ENCODE measurements at regions not wholly inside any gene's neighbourhood (a gene's known extent, or its start where the extent isn't known, plus 50 kb on each side); places are given as distances from the start of the nearest gene placed in this dataset.

DNA sequence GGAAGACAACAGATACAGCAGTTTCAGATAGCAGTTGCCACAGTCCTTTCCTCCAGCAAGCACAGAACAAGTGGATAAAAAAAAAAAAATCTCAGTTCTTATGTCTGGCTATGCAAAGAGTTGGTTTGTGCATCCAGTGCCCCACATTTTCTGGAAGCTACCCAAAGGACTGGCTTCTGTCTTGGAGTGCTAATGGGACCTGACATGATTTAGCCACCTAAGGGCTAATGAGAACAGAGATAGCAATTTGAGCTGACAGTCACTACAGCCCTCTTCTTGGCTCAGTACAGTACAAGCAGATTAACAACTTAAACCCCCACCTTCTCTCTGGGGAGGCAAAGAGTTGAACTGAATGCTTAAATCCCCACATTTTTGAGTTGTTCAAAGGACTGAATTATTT is 976.8 kb downstream of the TBC1D32 start:
- H3K27ac ChIP-seq (ENCODE audit: low read length): no peak overlapping the region
- no peaks in the 10 kb centered on the region for H3K4me1 ChIP-seq (ENCODE audit: control insufficient read depth, insufficient read depth, low read length)
- no peaks in the 10 kb centered on the region for H3K27me3 ChIP-seq (ENCODE audit: control insufficient read depth, insufficient read depth, low read length)
- no peak overlapping the region for H3K4me3 ChIP-seq (ENCODE audit: low read depth in 2 of 2, low read length in 2 of 2)
- TF ChIP-seq, protein P1, sequence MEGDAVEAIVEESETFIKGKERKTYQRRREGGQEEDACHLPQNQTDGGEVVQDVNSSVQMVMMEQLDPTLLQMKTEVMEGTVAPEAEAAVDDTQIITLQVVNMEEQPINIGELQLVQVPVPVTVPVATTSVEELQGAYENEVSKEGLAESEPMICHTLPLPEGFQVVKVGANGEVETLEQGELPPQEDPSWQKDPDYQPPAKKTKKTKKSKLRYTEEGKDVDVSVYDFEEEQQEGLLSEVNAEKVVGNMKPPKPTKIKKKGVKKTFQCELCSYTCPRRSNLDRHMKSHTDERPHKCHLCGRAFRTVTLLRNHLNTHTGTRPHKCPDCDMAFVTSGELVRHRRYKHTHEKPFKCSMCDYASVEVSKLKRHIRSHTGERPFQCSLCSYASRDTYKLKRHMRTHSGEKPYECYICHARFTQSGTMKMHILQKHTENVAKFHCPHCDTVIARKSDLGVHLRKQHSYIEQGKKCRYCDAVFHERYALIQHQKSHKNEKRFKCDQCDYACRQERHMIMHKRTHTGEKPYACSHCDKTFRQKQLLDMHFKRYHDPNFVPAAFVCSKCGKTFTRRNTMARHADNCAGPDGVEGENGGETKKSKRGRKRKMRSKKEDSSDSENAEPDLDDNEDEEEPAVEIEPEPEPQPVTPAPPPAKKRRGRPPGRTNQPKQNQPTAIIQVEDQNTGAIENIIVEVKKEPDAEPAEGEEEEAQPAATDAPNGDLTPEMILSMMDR (IDR thresholded peaks at IDR 0.05): no peak
- no peak for TF ChIP-seq SIN3A (IDR thresholded peaks at IDR 0.05; ENCODE audit: borderline replicate concordance, insufficient read depth, low read depth, low read length)
- no peak for TF ChIP-seq TCF7L2 (IDR thresholded peaks at IDR 0.05; ENCODE audit: low read depth, low read length)
- TF ChIP-seq POLR2AphosphoS5 (IDR thresholded peaks at IDR 0.05; ENCODE audit: low read depth, low read length): no peak
- TF ChIP-seq, protein P2, sequence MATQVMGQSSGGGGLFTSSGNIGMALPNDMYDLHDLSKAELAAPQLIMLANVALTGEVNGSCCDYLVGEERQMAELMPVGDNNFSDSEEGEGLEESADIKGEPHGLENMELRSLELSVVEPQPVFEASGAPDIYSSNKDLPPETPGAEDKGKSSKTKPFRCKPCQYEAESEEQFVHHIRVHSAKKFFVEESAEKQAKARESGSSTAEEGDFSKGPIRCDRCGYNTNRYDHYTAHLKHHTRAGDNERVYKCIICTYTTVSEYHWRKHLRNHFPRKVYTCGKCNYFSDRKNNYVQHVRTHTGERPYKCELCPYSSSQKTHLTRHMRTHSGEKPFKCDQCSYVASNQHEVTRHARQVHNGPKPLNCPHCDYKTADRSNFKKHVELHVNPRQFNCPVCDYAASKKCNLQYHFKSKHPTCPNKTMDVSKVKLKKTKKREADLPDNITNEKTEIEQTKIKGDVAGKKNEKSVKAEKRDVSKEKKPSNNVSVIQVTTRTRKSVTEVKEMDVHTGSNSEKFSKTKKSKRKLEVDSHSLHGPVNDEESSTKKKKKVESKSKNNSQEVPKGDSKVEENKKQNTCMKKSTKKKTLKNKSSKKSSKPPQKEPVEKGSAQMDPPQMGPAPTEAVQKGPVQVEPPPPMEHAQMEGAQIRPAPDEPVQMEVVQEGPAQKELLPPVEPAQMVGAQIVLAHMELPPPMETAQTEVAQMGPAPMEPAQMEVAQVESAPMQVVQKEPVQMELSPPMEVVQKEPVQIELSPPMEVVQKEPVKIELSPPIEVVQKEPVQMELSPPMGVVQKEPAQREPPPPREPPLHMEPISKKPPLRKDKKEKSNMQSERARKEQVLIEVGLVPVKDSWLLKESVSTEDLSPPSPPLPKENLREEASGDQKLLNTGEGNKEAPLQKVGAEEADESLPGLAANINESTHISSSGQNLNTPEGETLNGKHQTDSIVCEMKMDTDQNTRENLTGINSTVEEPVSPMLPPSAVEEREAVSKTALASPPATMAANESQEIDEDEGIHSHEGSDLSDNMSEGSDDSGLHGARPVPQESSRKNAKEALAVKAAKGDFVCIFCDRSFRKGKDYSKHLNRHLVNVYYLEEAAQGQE (IDR thresholded peaks at IDR 0.05; ENCODE audit: insufficient read depth in 1 of 2, low read depth in 2 of 2, low read length in 1 of 2): no peak
- intact Hi-C loops (cut with micrococcal nuclease; ENCODE audit: unreplicated experiment): no loop called here
- CTCF ChIA-PET: no interaction called here
- H3K36me3 ChIP-seq (ENCODE audit: control insufficient read depth, insufficient read depth, low read length): no peaks in the 10 kb centered on the region
- no TSS peak for BruUV-seq (replicated peaks)
- POLR2A ChIA-PET: no interaction called here
- ATAC-seq: no peak
- DNase-seq (ENCODE audit: low read depth, low spot score): no peak
- in situ Hi-C loops (cut with HindIII; ENCODE audit: low pct_unique_long_range_greater_than_20kb, low sequenced_read_pairs): no loop called here
- no peaks in the 10 kb centered on the region for H3K9me3 ChIP-seq (ENCODE audit: control insufficient read depth, insufficient read depth, low read depth, low read length)

DNA sequence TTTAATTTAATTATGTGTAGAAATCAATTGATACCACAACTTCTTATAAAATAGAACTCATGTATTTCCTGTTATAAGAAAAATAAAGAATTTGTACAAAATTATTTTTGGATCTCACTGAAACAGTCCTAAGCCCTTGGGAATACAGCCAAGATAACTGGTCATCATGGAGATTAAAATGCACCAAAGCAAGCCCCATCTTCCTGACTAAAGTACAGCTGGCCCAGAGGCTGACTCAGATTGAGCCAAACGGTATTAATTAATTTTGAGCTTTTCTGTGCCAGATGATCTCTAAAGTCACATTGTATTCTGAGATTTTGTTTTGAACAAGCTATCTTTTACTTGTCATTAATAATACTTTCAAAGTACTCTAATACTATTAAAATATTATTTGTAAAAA is 978.5 kb downstream of the TBC1D32 start:
- Histone ChIP-seq H3K4me1 (ENCODE audit: control insufficient read depth, insufficient read depth, low read length) (no peaks in the 10 kb centered on the region), H3K27me3 (ENCODE audit: control insufficient read depth, insufficient read depth, low read length) (no peaks in the 10 kb centered on the region), H3K9me3 (ENCODE audit: control insufficient read depth, insufficient read depth, low read depth, low read length) (no peaks in the 10 kb centered on the region), H3K4me3 (ENCODE audit: low read depth in 2 of 2, low read length in 2 of 2) (no peak overlapping the region), H3K36me3 (ENCODE audit: control insufficient read depth, insufficient read depth, low read length) (no peaks in the 10 kb centered on the region), H3K27ac (ENCODE audit: low read length) (no peak overlapping the region)
- no peak for ATAC-seq
- intact Hi-C loops (cut with micrococcal nuclease; ENCODE audit: unreplicated experiment): no loop called here
- ChIA-PET CTCF (interaction anchor here (0.6 kb wide), 1 partner anchor 306 kb away, joined by 5 read pairs; no protein-coding TSS in a partner anchor), POLR2A (no interaction called here)
- DNase-seq (ENCODE audit: low read depth, low spot score): no peak
- in situ Hi-C loops (cut with HindIII; ENCODE audit: low pct_unique_long_range_greater_than_20kb, low sequenced_read_pairs): no loop called here
- no TSS peak for BruUV-seq (replicated peaks)
- TF ChIP-seq, protein P1 (IDR thresholded peaks at IDR 0.05): no peak
- TF ChIP-seq SIN3A (IDR thresholded peaks at IDR 0.05; ENCODE audit: borderline replicate concordance, insufficient read depth, low read depth, low read length) (no peak), TCF7L2 (IDR thresholded peaks at IDR 0.05; ENCODE audit: low read depth, low read length) (no peak), POLR2AphosphoS5 (IDR thresholded peaks at IDR 0.05; ENCODE audit: low read depth, low read length) (no peak)
- TF ChIP-seq, protein P2 (IDR thresholded peaks at IDR 0.05; ENCODE audit: insufficient read depth in 1 of 2, low read depth in 2 of 2, low read length in 1 of 2): no peak
